ENCODE measurements at regions not wholly inside any gene's neighbourhood (a gene's known extent, or its start where the extent isn't known, plus 50 kb on each side); places are given as distances from the start of the nearest gene placed in this dataset.

- Histone ChIP-seq H3K27me3 (no peaks in the 10 kb centered on the region), H3K27ac (no peak overlapping the region), H3K4me3 (no peak overlapping the region), H3K9me3 (no peaks in the 10 kb centered on the region), H3K36me3 (no peaks in the 10 kb centered on the region), H3K4me1 (no peaks in the 10 kb centered on the region)
- DNase-seq (ENCODE audit: low spot score): no peak
- TF ChIP-seq CTCF (IDR thresholded peaks at IDR 0.05): no peak
Measured at GRCh38 chr2:66137606-66138130, 297.3 kb upstream of the MEIS1 start.

- H3K27me3 ChIP-seq: no peaks in the 10 kb centered on the region
- H3K4me3 ChIP-seq: no peak overlapping the region
- no peak for TF ChIP-seq CTCF (IDR thresholded peaks at IDR 0.05)
- no peaks in the 10 kb centered on the region for H3K36me3 ChIP-seq
- H3K27ac ChIP-seq: no peak overlapping the region
- H3K4me1 ChIP-seq: no peaks in the 10 kb centered on the region
- DNase-seq (ENCODE audit: low spot score): no peak
- no peaks in the 10 kb centered on the region for H3K9me3 ChIP-seq
Measured at GRCh38 chr2:66134138-66134701, 300.7 kb upstream of the MEIS1 start.

DNA sequence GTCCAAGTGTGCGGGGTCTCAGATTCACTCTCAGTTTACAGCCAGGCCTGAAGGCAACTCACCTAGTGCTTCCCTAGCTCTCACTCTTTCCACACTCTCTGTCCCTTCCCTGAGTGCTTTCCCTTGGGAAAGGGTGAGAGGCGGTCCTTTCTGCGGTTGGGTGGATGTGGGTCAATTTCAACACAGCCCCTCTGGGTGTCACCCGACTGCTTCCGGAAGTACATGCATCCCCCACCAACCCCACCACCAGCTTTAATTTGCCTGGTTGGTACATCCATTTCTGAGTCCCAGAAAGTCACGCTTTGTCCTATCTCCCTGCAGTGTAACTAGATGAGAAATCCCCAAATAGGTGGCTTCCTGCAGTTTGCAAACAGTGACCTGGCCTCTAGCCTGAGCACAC lies 307.3 kb upstream of the MEIS1 start:
- TF ChIP-seq CTCF (IDR thresholded peaks at IDR 0.05): no peak
- no peak for DNase-seq (ENCODE audit: low spot score)
- H3K27me3 ChIP-seq: no peaks in the 10 kb centered on the region
- H3K27ac ChIP-seq: no peak overlapping the region
- H3K4me1 ChIP-seq: no peaks in the 10 kb centered on the region
- H3K36me3 ChIP-seq: no peaks in the 10 kb centered on the region
- H3K9me3 ChIP-seq: no peaks in the 10 kb centered on the region
- H3K4me3 ChIP-seq: no peak overlapping the region

DNA sequence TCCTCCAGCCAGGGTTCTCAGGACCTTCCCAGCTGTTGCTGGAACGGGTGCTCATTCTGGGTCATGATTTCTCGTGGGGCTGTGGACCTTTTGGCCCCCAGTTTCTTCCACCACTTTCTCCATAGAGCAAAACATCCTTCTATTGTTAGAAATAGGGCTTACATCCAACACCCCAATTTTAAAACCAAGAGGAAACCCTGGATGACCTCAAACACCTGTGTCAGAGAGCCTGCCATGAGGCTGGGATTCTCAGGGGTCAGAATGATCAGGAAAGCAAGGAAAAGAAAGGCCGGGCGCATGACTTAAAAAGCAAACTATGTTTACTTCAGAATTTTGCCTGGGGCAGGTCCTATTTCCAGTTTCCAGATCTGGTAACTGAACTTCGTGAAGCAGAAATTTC lies 307.9 kb upstream of the MEIS1 start:
- H3K9me3 ChIP-seq: no peaks in the 10 kb centered on the region
- no peak overlapping the region for H3K4me3 ChIP-seq
- no peak for TF ChIP-seq CTCF (IDR thresholded peaks at IDR 0.05)
- no peaks in the 10 kb centered on the region for H3K36me3 ChIP-seq
- H3K27ac ChIP-seq: no peak overlapping the region
- DNase-seq (ENCODE audit: low spot score): no peak
- H3K4me1 ChIP-seq: no peaks in the 10 kb centered on the region
- no peaks in the 10 kb centered on the region for H3K27me3 ChIP-seq

DNA sequence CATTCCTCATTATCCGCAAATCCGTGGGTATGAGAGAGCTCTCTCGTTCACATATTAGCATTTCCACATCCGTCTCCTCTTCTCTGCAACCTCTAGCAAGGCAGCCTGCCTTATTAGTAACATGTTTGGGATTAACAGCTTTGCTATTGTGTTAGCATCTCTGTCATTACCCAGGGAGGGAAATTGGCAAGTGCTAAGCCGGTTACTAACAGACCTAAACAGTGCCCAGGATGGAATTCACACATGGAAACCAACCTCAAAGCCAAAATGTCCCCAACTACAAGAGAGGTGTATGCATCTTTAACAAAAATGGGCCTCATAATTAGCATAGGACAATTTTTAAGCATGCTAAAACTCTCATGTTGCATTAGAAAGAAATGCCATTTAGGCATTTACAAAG lies 309.0 kb upstream of the MEIS1 start:
- H3K36me3 ChIP-seq: no peaks in the 10 kb centered on the region
- no peaks in the 10 kb centered on the region for H3K4me1 ChIP-seq
- H3K27me3 ChIP-seq: no peaks in the 10 kb centered on the region
- no peak overlapping the region for H3K27ac ChIP-seq
- no peak overlapping the region for H3K4me3 ChIP-seq
- no peaks in the 10 kb centered on the region for H3K9me3 ChIP-seq
- DNase-seq (ENCODE audit: low spot score): no peak
- no peak for TF ChIP-seq CTCF (IDR thresholded peaks at IDR 0.05)

GRCh38 chr2:66122516-66122915 lies 312.4 kb upstream of the MEIS1 start:
- TF ChIP-seq CTCF (IDR thresholded peaks at IDR 0.05): no peak
- DNase-seq (ENCODE audit: low spot score): no peak
- Histone ChIP-seq H3K4me1 (no peaks in the 10 kb centered on the region), H3K27ac (no peak overlapping the region), H3K9me3 (no peaks in the 10 kb centered on the region), H3K36me3 (no peaks in the 10 kb centered on the region), H3K27me3 (no peaks in the 10 kb centered on the region), H3K4me3 (no peak overlapping the region)

Data from right atrium auricular region (tissue), 2 donors.